HG02870 (cell line): ENCODE measurements at regions not wholly inside any gene's neighbourhood (a gene's known extent, or its start where the extent isn't known, plus 50 kb on each side); places are given as distances from the start of the nearest gene placed in this dataset.
"Not testable (repeated sequence)": the region's sequence is repeated elsewhere in the genome, so short reads cannot be mapped to it uniquely, and the experiment has no call there.

Experiments used
- ATAC-seq: cut with Tn5 transposase; IDR thresholded peaks from one replicate; pipeline ENCODE4 v1.9.1; 2021; ENCODE audit warnings: mild to moderate bottlenecking, moderate library complexity; ENCODE audit not compliant: unreplicated experiment

DNA sequence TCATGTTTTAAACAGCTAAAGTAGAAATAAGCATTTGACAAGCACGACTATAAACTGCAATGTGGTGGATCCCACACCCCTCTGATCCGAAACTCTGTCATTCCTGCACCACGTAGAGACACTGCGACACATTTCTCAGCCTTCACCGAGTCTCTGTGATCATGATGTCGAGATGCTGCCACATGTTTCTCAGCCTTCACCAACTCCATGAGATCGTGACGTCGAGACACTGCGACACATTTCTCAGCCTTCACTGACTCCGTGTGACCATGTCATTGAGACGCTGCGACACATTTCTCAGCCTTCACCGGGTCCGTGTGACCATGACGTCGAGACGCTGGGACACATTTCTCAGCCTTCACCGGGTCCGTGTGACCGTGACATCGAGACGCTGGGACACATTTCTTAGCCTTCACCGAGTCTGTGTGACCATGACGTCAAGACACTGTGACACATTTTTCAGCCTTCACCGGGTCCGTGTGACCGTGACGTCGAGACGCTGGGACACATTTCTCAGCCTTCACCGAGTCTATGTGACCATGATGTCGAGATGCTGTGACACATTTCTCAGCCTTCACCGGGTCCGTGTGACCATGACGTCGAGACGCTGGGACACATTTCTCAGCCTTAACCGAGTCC lies 143.0 kb downstream of the TTLL2 start:
- ATAC-seq, result no peak

DNA sequence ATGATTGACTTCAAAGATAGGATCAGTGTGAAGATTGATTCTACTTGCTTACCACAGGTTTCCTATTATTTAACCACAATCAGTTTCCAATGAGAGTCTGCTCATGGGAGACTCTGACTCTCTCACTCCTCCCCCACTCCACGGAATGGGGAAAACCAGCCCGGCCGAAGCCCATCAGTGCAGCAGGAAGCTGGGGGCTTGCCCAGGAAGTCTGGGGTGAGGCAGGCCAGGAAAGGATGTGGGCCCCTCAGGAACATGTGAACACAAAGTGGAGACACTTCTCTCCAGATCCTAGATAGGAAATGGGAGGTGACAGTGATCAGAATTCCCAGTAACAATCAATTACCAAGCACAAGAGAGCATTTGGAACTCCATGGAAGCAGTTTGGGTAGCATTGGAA lies 144.2 kb downstream of the TTLL2 start:
- ATAC-seq, result no peak

GRCh38 chr6:167469672-167470071 lies 144.8 kb downstream of the TTLL2 start:
- ATAC-seq, result no peak

- ATAC-seq, result no peak
Measured at GRCh38 chr6:167470101-167470835, 145.4 kb downstream of the TTLL2 start.

- ATAC-seq, result no peak
Measured at GRCh38 chr6:167470836-167471547, 146.1 kb downstream of the TTLL2 start.

GRCh38 chr6:167471548-167471930 lies 146.7 kb downstream of the TTLL2 start:
- ATAC-seq, result no peak

- no peak for ATAC-seq
Measured at GRCh38 chr6:167472148-167472547, 147.3 kb downstream of the TTLL2 start.

GRCh38 chr6:167472880-167473279 lies 148.0 kb downstream of the TTLL2 start:
- no peak for ATAC-seq

- ATAC-seq, result no peak
Measured at GRCh38 chr6:167474171-167474570, 149.3 kb downstream of the TTLL2 start.

GRCh38 chr6:167474725-167475124 lies 149.8 kb downstream of the TTLL2 start:
- no peak for ATAC-seq

GRCh38 chr6:167475947-167476346 lies 151.1 kb downstream of the TTLL2 start:
- ATAC-seq, result no peak

GRCh38 chr6:167476844-167477595 lies 152.1 kb downstream of the TTLL2 start:
- no peak for ATAC-seq

GRCh38 chr6:167477688-167478087 lies 152.8 kb downstream of the TTLL2 start:
- no peak for ATAC-seq

GRCh38 chr6:167479301-167479700 lies 154.4 kb downstream of the TTLL2 start:
- no peak for ATAC-seq

DNA sequence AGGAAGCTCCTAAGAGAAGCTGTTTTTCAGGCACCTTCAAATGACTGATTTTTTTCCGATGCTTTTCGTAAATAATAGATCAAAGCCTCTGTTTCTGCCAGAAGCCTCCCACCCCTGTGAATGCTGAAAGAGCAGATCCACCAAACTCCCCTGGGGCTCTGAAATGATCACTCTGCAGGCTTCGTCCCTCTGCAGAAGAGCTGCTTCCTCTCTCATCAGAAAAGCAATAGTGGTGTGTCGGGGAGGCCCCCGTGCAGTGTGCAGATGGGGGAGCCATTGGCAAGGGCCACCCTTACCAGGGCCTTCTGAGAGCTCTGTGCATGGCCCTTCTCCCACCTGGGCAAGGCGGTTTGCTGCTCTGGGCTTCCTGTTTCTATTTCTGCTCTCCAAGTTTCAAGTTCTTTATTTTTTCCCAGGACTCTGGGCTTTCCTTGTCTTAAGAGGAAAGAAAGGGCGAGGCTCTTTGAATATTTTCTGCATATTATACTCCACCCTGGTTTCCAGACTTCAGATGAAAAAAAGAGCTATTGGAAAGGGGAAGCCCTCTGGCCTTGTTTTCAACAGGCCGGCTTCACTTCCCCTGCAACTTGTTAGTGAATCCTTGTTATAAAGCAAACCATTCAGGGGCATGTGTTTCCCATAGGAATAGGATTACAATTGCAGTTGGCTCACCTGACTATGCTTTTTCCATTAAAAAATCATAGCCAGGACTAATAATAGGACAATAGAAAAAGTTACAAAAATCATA lies 155.2 kb downstream of the TTLL2 start:
- ATAC-seq, result no peak

- ATAC-seq, result no peak
Measured at GRCh38 chr6:167481307-167481926, 156.5 kb downstream of the TTLL2 start.

DNA sequence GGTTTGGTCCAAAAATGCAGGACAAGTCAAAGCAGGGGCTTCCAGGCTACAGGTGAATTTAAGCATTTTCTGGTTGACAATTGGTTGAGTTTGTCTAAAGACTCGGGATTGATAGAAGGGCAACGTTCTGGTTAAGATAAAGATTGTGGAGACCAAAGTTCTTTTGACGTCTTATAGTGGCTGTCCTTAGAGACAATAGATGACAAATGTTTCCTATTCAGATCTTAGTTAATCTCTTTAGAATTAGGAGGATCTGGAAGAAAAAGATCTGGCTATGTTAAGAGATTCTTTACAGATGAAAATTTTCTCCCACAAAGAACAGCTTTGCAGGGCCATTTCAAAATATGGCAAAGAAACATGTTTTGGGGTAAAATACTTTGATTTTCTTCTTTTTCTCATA lies 157.9 kb downstream of the TTLL2 start:
- not testable (repeated sequence) for ATAC-seq

GRCh38 chr6:167485186-167485978 lies 160.5 kb downstream of the TTLL2 start:
- ATAC-seq, result no peak
